ENCODE measurements at regions not wholly inside any gene's neighbourhood (a gene's known extent, or its start where the extent isn't known, plus 50 kb on each side); places are given as distances from the start of the nearest gene placed in this dataset.

DNA sequence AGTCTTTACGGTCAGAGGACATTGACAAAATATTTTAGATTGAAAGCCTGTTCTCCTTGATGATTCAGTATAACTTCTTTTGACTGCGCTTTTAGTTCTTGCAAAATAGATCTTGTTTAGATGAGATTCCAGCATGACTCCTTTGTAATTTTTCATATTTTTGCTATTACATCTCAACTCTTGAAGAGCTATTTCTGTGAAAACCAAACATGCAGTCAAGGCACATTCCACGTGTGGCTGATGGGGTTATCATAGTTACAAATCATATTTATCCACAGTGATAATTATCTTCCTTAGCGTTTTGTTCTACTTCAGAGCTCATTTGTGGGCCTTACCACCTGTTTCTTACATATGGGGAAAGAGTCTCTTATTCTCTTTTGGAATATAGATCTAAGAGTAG, 238.8 kb upstream of the DMRT1 start (continued):
- TF ChIP-seq, protein P1, sequence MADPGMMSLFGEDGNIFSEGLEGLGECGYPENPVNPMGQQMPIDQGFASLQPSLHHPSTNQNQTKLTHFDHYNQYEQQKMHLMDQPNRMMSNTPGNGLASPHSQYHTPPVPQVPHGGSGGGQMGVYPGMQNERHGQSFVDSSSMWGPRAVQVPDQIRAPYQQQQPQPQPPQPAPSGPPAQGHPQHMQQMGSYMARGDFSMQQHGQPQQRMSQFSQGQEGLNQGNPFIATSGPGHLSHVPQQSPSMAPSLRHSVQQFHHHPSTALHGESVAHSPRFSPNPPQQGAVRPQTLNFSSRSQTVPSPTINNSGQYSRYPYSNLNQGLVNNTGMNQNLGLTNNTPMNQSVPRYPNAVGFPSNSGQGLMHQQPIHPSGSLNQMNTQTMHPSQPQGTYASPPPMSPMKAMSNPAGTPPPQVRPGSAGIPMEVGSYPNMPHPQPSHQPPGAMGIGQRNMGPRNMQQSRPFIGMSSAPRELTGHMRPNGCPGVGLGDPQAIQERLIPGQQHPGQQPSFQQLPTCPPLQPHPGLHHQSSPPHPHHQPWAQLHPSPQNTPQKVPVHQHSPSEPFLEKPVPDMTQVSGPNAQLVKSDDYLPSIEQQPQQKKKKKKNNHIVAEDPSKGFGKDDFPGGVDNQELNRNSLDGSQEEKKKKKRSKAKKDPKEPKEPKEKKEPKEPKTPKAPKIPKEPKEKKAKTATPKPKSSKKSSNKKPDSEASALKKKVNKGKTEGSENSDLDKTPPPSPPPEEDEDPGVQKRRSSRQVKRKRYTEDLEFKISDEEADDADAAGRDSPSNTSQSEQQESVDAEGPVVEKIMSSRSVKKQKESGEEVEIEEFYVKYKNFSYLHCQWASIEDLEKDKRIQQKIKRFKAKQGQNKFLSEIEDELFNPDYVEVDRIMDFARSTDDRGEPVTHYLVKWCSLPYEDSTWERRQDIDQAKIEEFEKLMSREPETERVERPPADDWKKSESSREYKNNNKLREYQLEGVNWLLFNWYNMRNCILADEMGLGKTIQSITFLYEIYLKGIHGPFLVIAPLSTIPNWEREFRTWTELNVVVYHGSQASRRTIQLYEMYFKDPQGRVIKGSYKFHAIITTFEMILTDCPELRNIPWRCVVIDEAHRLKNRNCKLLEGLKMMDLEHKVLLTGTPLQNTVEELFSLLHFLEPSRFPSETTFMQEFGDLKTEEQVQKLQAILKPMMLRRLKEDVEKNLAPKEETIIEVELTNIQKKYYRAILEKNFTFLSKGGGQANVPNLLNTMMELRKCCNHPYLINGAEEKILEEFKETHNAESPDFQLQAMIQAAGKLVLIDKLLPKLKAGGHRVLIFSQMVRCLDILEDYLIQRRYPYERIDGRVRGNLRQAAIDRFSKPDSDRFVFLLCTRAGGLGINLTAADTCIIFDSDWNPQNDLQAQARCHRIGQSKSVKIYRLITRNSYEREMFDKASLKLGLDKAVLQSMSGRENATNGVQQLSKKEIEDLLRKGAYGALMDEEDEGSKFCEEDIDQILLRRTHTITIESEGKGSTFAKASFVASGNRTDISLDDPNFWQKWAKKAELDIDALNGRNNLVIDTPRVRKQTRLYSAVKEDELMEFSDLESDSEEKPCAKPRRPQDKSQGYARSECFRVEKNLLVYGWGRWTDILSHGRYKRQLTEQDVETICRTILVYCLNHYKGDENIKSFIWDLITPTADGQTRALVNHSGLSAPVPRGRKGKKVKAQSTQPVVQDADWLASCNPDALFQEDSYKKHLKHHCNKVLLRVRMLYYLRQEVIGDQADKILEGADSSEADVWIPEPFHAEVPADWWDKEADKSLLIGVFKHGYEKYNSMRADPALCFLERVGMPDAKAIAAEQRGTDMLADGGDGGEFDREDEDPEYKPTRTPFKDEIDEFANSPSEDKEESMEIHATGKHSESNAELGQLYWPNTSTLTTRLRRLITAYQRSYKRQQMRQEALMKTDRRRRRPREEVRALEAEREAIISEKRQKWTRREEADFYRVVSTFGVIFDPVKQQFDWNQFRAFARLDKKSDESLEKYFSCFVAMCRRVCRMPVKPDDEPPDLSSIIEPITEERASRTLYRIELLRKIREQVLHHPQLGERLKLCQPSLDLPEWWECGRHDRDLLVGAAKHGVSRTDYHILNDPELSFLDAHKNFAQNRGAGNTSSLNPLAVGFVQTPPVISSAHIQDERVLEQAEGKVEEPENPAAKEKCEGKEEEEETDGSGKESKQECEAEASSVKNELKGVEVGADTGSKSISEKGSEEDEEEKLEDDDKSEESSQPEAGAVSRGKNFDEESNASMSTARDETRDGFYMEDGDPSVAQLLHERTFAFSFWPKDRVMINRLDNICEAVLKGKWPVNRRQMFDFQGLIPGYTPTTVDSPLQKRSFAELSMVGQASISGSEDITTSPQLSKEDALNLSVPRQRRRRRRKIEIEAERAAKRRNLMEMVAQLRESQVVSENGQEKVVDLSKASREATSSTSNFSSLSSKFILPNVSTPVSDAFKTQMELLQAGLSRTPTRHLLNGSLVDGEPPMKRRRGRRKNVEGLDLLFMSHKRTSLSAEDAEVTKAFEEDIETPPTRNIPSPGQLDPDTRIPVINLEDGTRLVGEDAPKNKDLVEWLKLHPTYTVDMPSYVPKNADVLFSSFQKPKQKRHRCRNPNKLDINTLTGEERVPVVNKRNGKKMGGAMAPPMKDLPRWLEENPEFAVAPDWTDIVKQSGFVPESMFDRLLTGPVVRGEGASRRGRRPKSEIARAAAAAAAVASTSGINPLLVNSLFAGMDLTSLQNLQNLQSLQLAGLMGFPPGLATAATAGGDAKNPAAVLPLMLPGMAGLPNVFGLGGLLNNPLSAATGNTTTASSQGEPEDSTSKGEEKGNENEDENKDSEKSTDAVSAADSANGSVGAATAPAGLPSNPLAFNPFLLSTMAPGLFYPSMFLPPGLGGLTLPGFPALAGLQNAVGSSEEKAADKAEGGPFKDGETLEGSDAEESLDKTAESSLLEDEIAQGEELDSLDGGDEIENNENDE (IDR thresholded peaks at IDR 0.05; ENCODE audit: insufficient replicate concordance, low read length), result no peak
- no peak for TF ChIP-seq TBP (IDR thresholded peaks at IDR 0.05; ENCODE audit: low read depth, low read length)
- TF ChIP-seq BRCA1 (IDR thresholded peaks at IDR 0.05; ENCODE audit: low read depth, low read length), result no peak

Measured in H1 (cell line).